Right lobe of liver (tissue), 6 donors: ENCODE measurements at regions not wholly inside any gene's neighbourhood (a gene's known extent, or its start where the extent isn't known, plus 50 kb on each side); places are given as distances from the start of the nearest gene placed in this dataset.

Experiments
- ATAC-seq, 4 donors: fragments of 200-7000 bp; cut with Tn5 transposase; one replicate each; pipeline ENCODE4 v1.9.1; 2020; ENCODE audit warnings: mild to moderate bottlenecking in 4 of 4, moderate library complexity in 4 of 4
- DNase-seq, 3 donors: peaks; one replicate each; pipeline ENCODE4 v3.0.0-alpha.2; 2020
- H3K27ac ChIP-seq, 3 donors: fragments of 200-600 bp; one replicate each; pipeline ENCODE4 v1.8.0; 2022
- H3K27me3 ChIP-seq, 2 donors: fragments of 200-600 bp; one replicate each; pipeline ENCODE4 v1.8.0; 2022
- H3K36me3 ChIP-seq, 4 donors: fragments of 200-600 bp; sonication (generic) in 1 of 4; one replicate each; pipeline versions ENCODE4 v1.5.1 to v1.8.0; 2017 to 2022; ENCODE audit warnings: control low read depth in 1 of 4
- H3K4me1 ChIP-seq, 4 donors: fragments of 200-600 bp; sonication (generic) in 1 of 4; one replicate each; pipeline versions ENCODE4 v1.5.1 to v1.8.0; 2017 to 2022; ENCODE audit warnings: control low read depth in 1 of 4
- H3K4me3 ChIP-seq, 3 donors: fragments of 200-600 bp; one replicate each; pipeline ENCODE4 v1.8.0; 2022
- H3K9me3 ChIP-seq, 4 donors: fragments of 200-600 bp; sonication (generic) in 1 of 4; one replicate each; pipeline versions ENCODE4 v1.5.1 to v1.8.0; 2017 to 2022; ENCODE audit warnings: control low read depth in 1 of 4
- CTCF ChIP-seq, 4 donors: fragments of 200-600 bp in 3 of 4; fragments of 450-650 bp in 1 of 4; IDR thresholded peaks; one replicate each; pipeline versions ENCODE4 v1.5.1 to v1.8.0; 2016 to 2022; ENCODE audit warnings: antibody characterized with exemption in 4 of 4, mild to moderate bottlenecking in 2 of 4
- POLR2A ChIP-seq: fragments of 450-650 bp; IDR thresholded peaks from one replicate; pipeline ENCODE4 v1.6.1; 2017; ENCODE audit warnings: antibody characterized with exemption, mild to moderate bottlenecking
- WGBS: methylation state at CpG from one replicate; pipeline ENCODE4 v1.1.6; 2018; ENCODE audit warnings: low coverage, low lambda C conversion rate; ENCODE audit not compliant: insufficient coverage; ENCODE audit errors: missing lambda C conversion rate; 5-methylcytosine and 5-hydroxymethylcytosine counted together
- intact Hi-C, 2 donors: fragments of 100-400 bp; cut with DNase I; formaldehyde crosslinking; loops; one replicate each; pipeline versions ENCODE4 v1.11.2 to v1.14.1; 2022
- donor health status: DM: no; HTN: yes; CAD: no.
- donor health status: DM: no; HTN: no; CAD: no.
- donor health status: DM: no; HTN: no; CAD: no.
- donor health status: DM: no; HTN: yes; CAD: no.
- donor health status: DM: no; HTN: yes; CAD: no.

GRCh38 chr4:184544788-184545409 lies 70.5 kb upstream of the IRF2 start:
- H3K36me3 ChIP-seq = no peaks in the 10 kb centered on the region
- no peak overlapping the region for H3K4me3 ChIP-seq
- H3K9me3 ChIP-seq = no peaks in the 10 kb centered on the region
- TF ChIP-seq CTCF (IDR thresholded peaks at IDR 0.05) (no peak), POLR2A (no peak)
- intact Hi-C loops = loop anchor here in 1 of 2 donors (10.0 kb wide), 1 partner anchor 270 kb away; no protein-coding TSS in a partner anchor
- H3K4me1 ChIP-seq = peaks cover 0 to 28% (median 4%) of the 10 kb centered on the region in 4 donors
- DNase-seq = no peak
- H3K27ac ChIP-seq = no peak overlapping the region
- no peaks in the 10 kb centered on the region for H3K27me3 ChIP-seq
- WGBS = 73% methylated on average over 3 of the region's 4 CpGs
- no peak for ATAC-seq

- WGBS = 26% methylated on average over 5 of the region's 5 CpGs
- H3K27ac ChIP-seq = peak overlapping the region; percentile 31 to 87 (median 79)
- H3K27me3 ChIP-seq = no peaks in the 10 kb centered on the region
- no peaks in the 10 kb centered on the region for H3K36me3 ChIP-seq
- no peaks in the 10 kb centered on the region for H3K9me3 ChIP-seq
- H3K4me3 ChIP-seq = peak overlapping the region in 2 of 3 donors; percentile 12 to 23
- H3K4me1 ChIP-seq = peaks cover 0 to 24% (median under 1%) of the 10 kb centered on the region in 4 donors
- DNase-seq (no peak), ATAC-seq (peak; percentile 4 to 23 (median 16))
- intact Hi-C loops = loop anchor here in 1 of 2 donors (10.0 kb wide), 1 partner anchor 267 kb away; no protein-coding TSS in a partner anchor
- no peak for TF ChIP-seq CTCF (IDR thresholded peaks at IDR 0.05)
Observed at GRCh38 chr4:184541907-184542306, 67.6 kb upstream of the IRF2 start.

- ATAC-seq (no peak), DNase-seq (no peak)
- no peaks in the 10 kb centered on the region for H3K36me3 ChIP-seq
- peak overlapping the region in 2 of 3 donors; percentile 79 to 87 for H3K27ac ChIP-seq
- TF ChIP-seq CTCF (IDR thresholded peaks at IDR 0.05) = no peak
- no peak for TF ChIP-seq POLR2A
- 83% methylated on average over 1 of the region's 1 CpG for WGBS
- H3K27me3 ChIP-seq = no peaks in the 10 kb centered on the region
- no peak overlapping the region for H3K4me3 ChIP-seq
- intact Hi-C loops = loop anchor here in 1 of 2 donors (10.0 kb wide), 1 partner anchor 266 kb away; no protein-coding TSS in a partner anchor
- H3K4me1 ChIP-seq = peaks cover 0 to 30% (median 2%) of the 10 kb centered on the region in 4 donors
- no peaks in the 10 kb centered on the region for H3K9me3 ChIP-seq
Observed at GRCh38 chr4:184540307-184540706, 66.0 kb upstream of the IRF2 start.

- no peaks in the 10 kb centered on the region for H3K36me3 ChIP-seq
- TF ChIP-seq CTCF (IDR thresholded peaks at IDR 0.05) = peak; percentile 59 to 72 (median 68)
- TF ChIP-seq POLR2A = no peak
- H3K27me3 ChIP-seq = no peaks in the 10 kb centered on the region
- peaks cover 0 to 30% (median 2%) of the 10 kb centered on the region in 4 donors for H3K4me1 ChIP-seq
- peak overlapping the region; percentile 83 to 92 (median 92) for H3K27ac ChIP-seq
- DNase-seq (peak; percentile 83 to 89 (median 84)), ATAC-seq (peak; percentile 80 to 90 (median 80))
- under 1% methylated on average over 18 of the region's 18 CpGs for WGBS
- no peaks in the 10 kb centered on the region for H3K9me3 ChIP-seq
- peak overlapping the region; percentile 52 to 80 (median 76) for H3K4me3 ChIP-seq
- intact Hi-C loops = loop anchor here (10.0 kb wide), 2 partner anchors 53 to 63 kb away; partner anchors contain the start of gene IRF2 (in 1 of the 2)
Observed at GRCh38 chr4:184538023-184538599, 63.8 kb upstream of the IRF2 start.
